Peyer's patch (tissue), 4 donors: ENCODE measurements at regions not wholly inside any gene's neighbourhood (a gene's known extent, or its start where the extent isn't known, plus 50 kb on each side); places are given as distances from the start of the nearest gene placed in this dataset.

Experiments
- POLR2A ChIP-seq, 2 donors: fragments of 450-650 bp; IDR thresholded peaks; one replicate each; pipeline ENCODE4 v1.5.1; 2017; ENCODE audit warnings: antibody characterized with exemption in 2 of 2, mild to moderate bottlenecking in 2 of 2, moderate library complexity in 2 of 2
- TF ChIP-seq, protein P1 (sequence below), 6 experiments: fragments of 450-650 bp in 4 of 6; fragments of 200-600 bp in 2 of 6; sonication (generic) in 1 of 6; IDR thresholded peaks; one replicate each; pipeline ENCODE4 v1.5.1; 2017 to 2019; ENCODE audit warnings: antibody characterized with exemption in 6 of 6, mild to moderate bottlenecking in 3 of 6, moderate library complexity in 1 of 6

DNA sequence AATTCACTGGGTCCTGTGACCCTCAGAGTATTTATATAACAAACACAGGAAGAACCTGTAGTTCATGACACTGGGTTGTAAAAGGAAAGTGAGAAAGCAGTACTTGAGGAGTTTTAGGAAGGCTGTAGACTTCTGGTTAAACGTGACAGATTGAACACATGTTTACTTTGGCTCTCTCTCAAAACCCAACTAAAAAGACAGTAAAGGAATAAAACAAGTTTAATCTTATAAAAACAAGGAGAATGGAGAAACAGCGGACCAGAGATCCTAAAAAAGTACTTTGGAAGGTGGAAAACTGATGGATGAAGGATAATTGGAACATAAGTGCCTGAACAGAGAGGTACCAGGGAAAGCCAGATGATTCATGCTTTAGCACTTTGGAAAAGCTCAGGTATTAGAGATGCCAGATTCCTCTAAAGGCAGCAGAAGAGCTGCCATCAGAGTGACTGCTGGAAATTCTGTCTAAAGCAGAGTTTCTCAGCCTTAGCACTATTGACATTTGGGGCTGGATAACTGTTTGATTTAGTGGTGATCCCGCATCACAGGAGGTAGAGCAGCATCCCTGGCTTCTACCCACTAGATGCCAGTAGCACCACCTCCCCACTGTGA, 182.9 kb upstream of the RORA start:
- TF ChIP-seq POLR2A (IDR thresholded peaks at IDR 0.05): no peak
- TF ChIP-seq, protein P1, sequence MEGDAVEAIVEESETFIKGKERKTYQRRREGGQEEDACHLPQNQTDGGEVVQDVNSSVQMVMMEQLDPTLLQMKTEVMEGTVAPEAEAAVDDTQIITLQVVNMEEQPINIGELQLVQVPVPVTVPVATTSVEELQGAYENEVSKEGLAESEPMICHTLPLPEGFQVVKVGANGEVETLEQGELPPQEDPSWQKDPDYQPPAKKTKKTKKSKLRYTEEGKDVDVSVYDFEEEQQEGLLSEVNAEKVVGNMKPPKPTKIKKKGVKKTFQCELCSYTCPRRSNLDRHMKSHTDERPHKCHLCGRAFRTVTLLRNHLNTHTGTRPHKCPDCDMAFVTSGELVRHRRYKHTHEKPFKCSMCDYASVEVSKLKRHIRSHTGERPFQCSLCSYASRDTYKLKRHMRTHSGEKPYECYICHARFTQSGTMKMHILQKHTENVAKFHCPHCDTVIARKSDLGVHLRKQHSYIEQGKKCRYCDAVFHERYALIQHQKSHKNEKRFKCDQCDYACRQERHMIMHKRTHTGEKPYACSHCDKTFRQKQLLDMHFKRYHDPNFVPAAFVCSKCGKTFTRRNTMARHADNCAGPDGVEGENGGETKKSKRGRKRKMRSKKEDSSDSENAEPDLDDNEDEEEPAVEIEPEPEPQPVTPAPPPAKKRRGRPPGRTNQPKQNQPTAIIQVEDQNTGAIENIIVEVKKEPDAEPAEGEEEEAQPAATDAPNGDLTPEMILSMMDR (IDR thresholded peaks at IDR 0.05): no peak
